IMR-90 (cell line): ENCODE measurements at regions not wholly inside any gene's neighbourhood (a gene's known extent, or its start where the extent isn't known, plus 50 kb on each side); places are given as distances from the start of the nearest gene placed in this dataset.

ENCODE experiments used
- ATAC-seq: fragments of 200-7000 bp; cut with Tn5 transposase; 2 replicates; pipeline ENCODE4 v1.9.1; 2020; ENCODE audit warnings: low read depth, mild to moderate bottlenecking, moderate library complexity
- BruUV-seq: library from RNA; stranded (reverse); fragments of 400-500 nt; replicated peaks from 2 replicates; lab custom pipeline; 2021; lab: Mats Ljungman, UMichigan
- CTCF ChIA-PET: fragments of 300-600 bp; formaldehyde crosslinking; extraction: SDS; loops from one replicate; lab custom pipeline; 2021; ENCODE audit warnings: antibody characterized with exemption; lab: Yijun Ruan, JAX
- POLR2A ChIA-PET: fragments of 300-600 bp; sonication (Branson Sonifier 250); formaldehyde crosslinking; loops from one replicate; lab custom pipeline; 2022; ENCODE audit warnings: antibody characterized with exemption; ENCODE audit not compliant: unreplicated experiment; lab: Charles Lee
- DNase-seq: peaks from one replicate; pipeline ENCODE4 v3.0.0; 2013
- H2AFZ ChIP-seq: replicated peaks from 2 replicates; pipeline ENCODE3; 2013; ENCODE audit warnings: low read length, mild to moderate bottlenecking; ENCODE audit not compliant: poor library complexity
- H2AK5ac ChIP-seq: 2 replicates; pipeline ENCODE4 v1.6.1; 2013; ENCODE audit warnings: low read depth, low read length, inconsistent platforms
- H2AK9ac ChIP-seq: replicated peaks from 2 replicates; pipeline ENCODE3; 2013; ENCODE audit warnings: mild to moderate bottlenecking, low read depth, low read length, moderate library complexity; ENCODE audit not compliant: poor library complexity
- H2BK120ac ChIP-seq: 2 replicates; pipeline ENCODE4 v1.6.1; 2013; ENCODE audit warnings: low read depth, low read length, inconsistent platforms
- H2BK15ac ChIP-seq: 3 replicates; pipeline ENCODE4 v1.6.1; 2013; ENCODE audit warnings: low read depth, low read length, inconsistent platforms
- H2BK20ac ChIP-seq: 2 replicates; pipeline ENCODE4 v1.6.1; 2013; ENCODE audit warnings: low read depth, mild to moderate bottlenecking, inconsistent platforms, low read length, moderate library complexity
- H2BK5ac ChIP-seq: 2 replicates; pipeline ENCODE4 v1.6.1; 2013; ENCODE audit warnings: mild to moderate bottlenecking, low read depth, low read length, inconsistent platforms; ENCODE audit not compliant: poor library complexity, severe bottlenecking
- H3K14ac ChIP-seq: replicated peaks from 2 replicates; pipeline ENCODE4 v1.6.1; 2013; ENCODE audit warnings: low read depth, low read length, inconsistent platforms
- H3K18ac ChIP-seq: 2 replicates; pipeline ENCODE4 v1.6.1; 2013; ENCODE audit warnings: low read depth, low read length, control low read depth
- H3K23ac ChIP-seq: 2 replicates; pipeline ENCODE4 v1.6.1; 2013; ENCODE audit warnings: low read depth, low read length, inconsistent platforms
- H3K27ac ChIP-seq: 2 replicates; pipeline ENCODE4 v1.5.1; 2013; ENCODE audit warnings: mild to moderate bottlenecking, control low read depth, low read length; ENCODE audit not compliant: insufficient read depth
- H3K27me3 ChIP-seq: 2 replicates; pipeline ENCODE4 v1.6.1; 2013; ENCODE audit warnings: low read length; ENCODE audit not compliant: control insufficient read depth, insufficient read depth
- H3K36me3 ChIP-seq: 2 replicates; pipeline ENCODE4 v1.6.1; 2013; ENCODE audit warnings: low read length, mixed read lengths; ENCODE audit not compliant: control insufficient read depth, insufficient read depth
- H3K4ac ChIP-seq: 2 replicates; pipeline ENCODE4 v1.6.1; 2013; ENCODE audit warnings: low read depth, low read length, inconsistent platforms
- H3K4me1 ChIP-seq: 2 replicates; pipeline ENCODE4 v1.6.1; 2013; ENCODE audit warnings: low read length, mixed read lengths; ENCODE audit not compliant: control insufficient read depth, insufficient read depth
- H3K4me2 ChIP-seq: 2 replicates; pipeline ENCODE4 v1.6.1; 2013; ENCODE audit warnings: low read depth, mild to moderate bottlenecking, control low read depth, low read length, moderate library complexity
- H3K4me3 ChIP-seq: 2 replicates; pipeline ENCODE4 v1.5.1; 2013; ENCODE audit warnings: low read depth, mild to moderate bottlenecking, control low read depth, low read length, moderate library complexity; ENCODE audit not compliant: insufficient read depth
- H3K56ac ChIP-seq: 2 replicates; pipeline ENCODE4 v1.6.1; 2013; ENCODE audit warnings: low read length, inconsistent platforms; ENCODE audit not compliant: insufficient read depth; ENCODE audit errors: extremely low read depth
- H3K79me1 ChIP-seq, 2 experiments: 2 replicates each; pipeline ENCODE4 v1.6.1; 2013; ENCODE audit warnings: low read length in 2 of 2, inconsistent platforms in 1 of 2, low read depth in 1 of 2
- H3K9ac ChIP-seq: 2 replicates; pipeline ENCODE4 v1.6.1; 2013; ENCODE audit warnings: low read depth, low read length, control low read depth
- H3K9me1 ChIP-seq: 2 replicates; pipeline ENCODE4 v1.6.1; 2013; ENCODE audit warnings: low read length, inconsistent platforms; ENCODE audit not compliant: insufficient read depth
- H3K9me3 ChIP-seq: 2 replicates; pipeline ENCODE4 v1.6.1; 2013; ENCODE audit warnings: low read length; ENCODE audit not compliant: control insufficient read depth, insufficient read depth
- H4K20me1 ChIP-seq: 2 replicates; pipeline ENCODE4 v1.6.1; 2013; ENCODE audit warnings: low read length, inconsistent platforms; ENCODE audit not compliant: insufficient read depth
- H4K5ac ChIP-seq: 2 replicates; pipeline ENCODE4 v1.6.1; 2013; ENCODE audit warnings: mild to moderate bottlenecking, low read depth, low read length, control low read depth
- H4K8ac ChIP-seq, 2 experiments: 2 replicates each; pipeline ENCODE4 v1.6.1; 2013; ENCODE audit warnings: low read depth in 2 of 2, low read length in 2 of 2, control low read depth in 1 of 2, inconsistent platforms in 1 of 2
- H4K91ac ChIP-seq: 2 replicates; pipeline ENCODE4 v1.6.1; 2013; ENCODE audit warnings: low read depth, low read length, inconsistent platforms; ENCODE audit not compliant: insufficient read depth
- MAFK ChIP-seq: IDR thresholded peaks from 2 replicates; pipeline ENCODE4 v1.6.1; 2012; ENCODE audit warnings: low read depth, low read length, improper control_type of control experiment
- MXI1 ChIP-seq: IDR thresholded peaks from 2 replicates; pipeline ENCODE4 v1.6.1; 2012; ENCODE audit warnings: low read depth, mild to moderate bottlenecking, low read length, moderate library complexity, borderline replicate concordance
- whole genome bisulfite sequencing, 2 experiments: methylation state at CpG; one replicate each; pipeline versions ENCODE4 v1.1.5 to v1.1.7; 2013; ENCODE audit warnings: missing lambda C conversion rate in 2 of 2; ENCODE audit not compliant: insufficient read length in 1 of 2; ENCODE audit errors: extremely low coverage in 2 of 2; 5-methylcytosine and 5-hydroxymethylcytosine counted together
- dilution Hi-C: fragments of 300-500 bp; cut with HindIII; formaldehyde crosslinking; loops from one replicate; pipeline ENCODE4 v1.14.3; 2018; ENCODE audit warnings: low sequenced_read_pairs; ENCODE audit not compliant: unreplicated experiment
- in situ Hi-C: fragments of 300-500 bp; cut with MboI; formaldehyde crosslinking; loops from 3 replicates; pipeline ENCODE4 v1.14.3; 2019; ENCODE audit warnings: low sequenced_read_pairs, inconsistent platforms, mixed read lengths
- intact Hi-C: fragments of 100-400 bp; cut with micrococcal nuclease; formaldehyde crosslinking; loops from 2 replicates; pipeline ENCODE4 v1.10.0; 2022

- Histone ChIP-seq H3K23ac (no peak overlapping the region), H3K4me1 (no peaks in the 10 kb centered on the region), H3K79me1 (no peaks in the 10 kb centered on the region), H3K18ac (no peak overlapping the region), H4K8ac (no peak overlapping the region), H2AFZ (no peak overlapping the region), H2BK15ac (no peak overlapping the region), H3K36me3 (no peaks in the 10 kb centered on the region), H2BK5ac (no peak overlapping the region), H3K9me3 (no peaks in the 10 kb centered on the region), H3K4me3 (no peak overlapping the region), H3K14ac (no peak overlapping the region), H3K56ac (no peak overlapping the region), H3K27ac (no peak overlapping the region), H4K91ac (no peak overlapping the region), H2BK120ac (no peak overlapping the region), H4K5ac (no peak overlapping the region), H4K20me1 (no peaks in the 10 kb centered on the region), H3K9me1 (no peaks in the 10 kb centered on the region), H3K4ac (no peak overlapping the region), H2AK5ac (no peak overlapping the region), H3K27me3 (no peaks in the 10 kb centered on the region), H2AK9ac (no peak overlapping the region), H3K4me2 (no peak overlapping the region), H3K9ac (no peak overlapping the region), H2BK20ac (no peak overlapping the region)
- DNase-seq (no peak), ATAC-seq (no peak)
- TF ChIP-seq MXI1, result no peak
- peak; percentile 52; the same call in 1 of the 2 replicates for TF ChIP-seq MAFK
- no CpG with 5 or more reads among the region's 3 CpGs for WGBS, 2 experiments
- dilution Hi-C loops (no loop called here), intact Hi-C loops (no loop called here), in situ Hi-C loops (no loop called here)
- ChIA-PET CTCF (no interaction called here), POLR2A (no interaction called here)
- no TSS peak for BruUV-seq
These were observed 120.3 kb upstream of the SULT1C3 start for GRCh38 chr2:108119492-108119891.
